Subcutaneous abdominal adipose tissue (tissue), 5 donors: ENCODE measurements at regions not wholly inside any gene's neighbourhood (a gene's known extent, or its start where the extent isn't known, plus 50 kb on each side); places are given as distances from the start of the nearest gene placed in this dataset.
"Not testable (repeated sequence)": the region's sequence is repeated elsewhere in the genome, so short reads cannot be mapped to it uniquely, and the experiment has no call there.

Experiments used
- H3K27ac ChIP-seq: one replicate; pipeline ENCODE4 v1.7.0; 2013; ENCODE audit warnings: low read depth, mild to moderate bottlenecking, inconsistent platforms, low read length, moderate library complexity
- H3K27me3 ChIP-seq, 5 donors: one replicate each; pipeline ENCODE4 v1.7.0; 2013; ENCODE audit warnings: low read length in 5 of 5, inconsistent platforms in 1 of 5; ENCODE audit not compliant: control insufficient read depth in 5 of 5, insufficient read depth in 4 of 5
- H3K36me3 ChIP-seq, 5 donors: one replicate each; pipeline ENCODE4 v1.7.0; 2013; ENCODE audit warnings: low read length in 5 of 5; ENCODE audit not compliant: control insufficient read depth in 5 of 5, insufficient read depth in 5 of 5
- H3K4me1 ChIP-seq, 5 donors: one replicate each; pipeline ENCODE4 v1.7.0; 2013; ENCODE audit warnings: low read length in 5 of 5, mild to moderate bottlenecking in 3 of 5, moderate library complexity in 1 of 5; ENCODE audit not compliant: control insufficient read depth in 5 of 5, insufficient read depth in 5 of 5
- H3K4me3 ChIP-seq, 5 donors: one replicate each; pipeline ENCODE4 v1.7.0; 2013; ENCODE audit warnings: low read length in 5 of 5, low read depth in 1 of 5
- H3K9ac ChIP-seq, 5 donors: one replicate each; pipeline ENCODE4 v1.7.0; 2013; ENCODE audit warnings: low read length in 5 of 5, mild to moderate bottlenecking in 4 of 5, moderate library complexity in 3 of 5
- H3K9me3 ChIP-seq, 5 donors: one replicate each; pipeline ENCODE4 v1.7.0; 2013; ENCODE audit warnings: low read length in 5 of 5; ENCODE audit not compliant: control insufficient read depth in 5 of 5
- donor health status: healthy.
- donor health status: healthy.
- donor health status: healthy.
- donor health status: healthy.
- donor health status: healthy.

- not testable (repeated sequence) for H3K4me3 ChIP-seq, H3K4me1 ChIP-seq, H3K36me3 ChIP-seq, H3K27ac ChIP-seq, H3K27me3 ChIP-seq, H3K9me3 ChIP-seq, H3K9ac ChIP-seq
Observed at GRCh38 chr17:51429938-51430337, 169.6 kb downstream of the UTP18 start.

- Histone ChIP-seq H3K27me3 (peaks cover 0 to 6% (median 0%) of the 10 kb centered on the region in 5 donors), H3K4me3 (no peak overlapping the region), H3K36me3 (no peaks in the 10 kb centered on the region), H3K27ac (no peak overlapping the region), H3K4me1 (no peaks in the 10 kb centered on the region), H3K9ac (no peak overlapping the region), H3K9me3 (no peaks in the 10 kb centered on the region)
Observed at GRCh38 chr17:51430591-51430990, 170.2 kb downstream of the UTP18 start.

DNA sequence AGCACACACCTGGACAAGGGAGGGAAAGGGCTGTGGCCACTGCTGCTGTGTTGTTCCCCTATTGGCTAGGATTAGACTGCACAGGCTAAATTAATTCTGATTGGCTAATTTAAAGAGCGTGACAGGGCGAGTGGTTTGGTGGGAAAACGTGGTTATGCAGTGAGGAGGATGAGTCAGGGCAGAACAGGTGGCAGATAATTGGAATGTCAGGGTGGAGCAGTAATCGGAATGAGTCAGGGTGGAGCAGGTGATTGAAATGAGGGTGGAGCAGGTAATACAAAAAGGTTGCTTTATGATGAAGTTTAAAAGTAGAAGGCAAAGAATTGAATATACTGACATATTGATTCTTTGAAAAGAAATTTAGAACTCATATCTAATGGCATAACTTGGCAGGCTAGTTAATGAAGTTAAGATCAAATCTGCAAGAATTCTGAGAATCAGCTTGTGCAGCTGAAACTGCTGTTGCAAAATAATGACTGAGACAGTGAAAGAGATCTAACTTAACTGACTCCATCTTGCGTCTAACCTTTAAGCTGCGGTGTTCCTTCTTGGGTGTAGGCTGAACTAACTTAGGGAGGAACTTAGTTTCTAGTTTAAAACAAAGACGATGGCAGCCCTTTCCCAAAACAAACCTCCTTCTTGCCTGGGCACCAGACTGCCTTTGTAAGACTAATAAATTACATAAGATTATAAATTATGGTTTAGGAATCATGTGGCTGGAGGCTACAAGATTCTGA lies 174.3 kb downstream of the UTP18 start:
- no peaks in the 10 kb centered on the region for H3K36me3 ChIP-seq
- H3K9me3 ChIP-seq = no peaks in the 10 kb centered on the region
- H3K4me3 ChIP-seq = no peak overlapping the region
- H3K9ac ChIP-seq = no peak overlapping the region
- no peak overlapping the region for H3K27ac ChIP-seq
- H3K4me1 ChIP-seq = peaks cover 0 to 4% (median 0%) of the 10 kb centered on the region in 5 donors
- no peaks in the 10 kb centered on the region for H3K27me3 ChIP-seq

GRCh38 chr17:51435171-51435552 lies 174.8 kb downstream of the UTP18 start:
- no peaks in the 10 kb centered on the region for H3K36me3 ChIP-seq
- H3K27ac ChIP-seq = no peak overlapping the region
- no peak overlapping the region for H3K4me3 ChIP-seq
- H3K27me3 ChIP-seq = no peaks in the 10 kb centered on the region
- H3K9ac ChIP-seq = no peak overlapping the region
- no peaks in the 10 kb centered on the region for H3K9me3 ChIP-seq
- H3K4me1 ChIP-seq = peaks cover 0 to 7% (median 0%) of the 10 kb centered on the region in 5 donors

GRCh38 chr17:51435641-51436091 lies 175.3 kb downstream of the UTP18 start:
- Histone ChIP-seq H3K9ac (no peak overlapping the region), H3K9me3 (no peaks in the 10 kb centered on the region), H3K36me3 (no peaks in the 10 kb centered on the region), H3K4me3 (no peak overlapping the region), H3K27me3 (no peaks in the 10 kb centered on the region), H3K4me1 (peaks cover 0 to 7% (median 0%) of the 10 kb centered on the region in 5 donors), H3K27ac (no peak overlapping the region)

- H3K9ac ChIP-seq = no peak overlapping the region
- H3K4me1 ChIP-seq = peaks cover 0 to 7% (median 0%) of the 10 kb centered on the region in 5 donors
- H3K9me3 ChIP-seq = no peaks in the 10 kb centered on the region
- H3K27me3 ChIP-seq = peaks cover 0 to 5% (median 0%) of the 10 kb centered on the region in 5 donors
- H3K4me3 ChIP-seq = peak overlapping the region in 1 of 5 donors; percentile 6
- no peaks in the 10 kb centered on the region for H3K36me3 ChIP-seq
- H3K27ac ChIP-seq = no peak overlapping the region
Observed at GRCh38 chr17:51439395-51440229, 179.3 kb downstream of the UTP18 start.

DNA sequence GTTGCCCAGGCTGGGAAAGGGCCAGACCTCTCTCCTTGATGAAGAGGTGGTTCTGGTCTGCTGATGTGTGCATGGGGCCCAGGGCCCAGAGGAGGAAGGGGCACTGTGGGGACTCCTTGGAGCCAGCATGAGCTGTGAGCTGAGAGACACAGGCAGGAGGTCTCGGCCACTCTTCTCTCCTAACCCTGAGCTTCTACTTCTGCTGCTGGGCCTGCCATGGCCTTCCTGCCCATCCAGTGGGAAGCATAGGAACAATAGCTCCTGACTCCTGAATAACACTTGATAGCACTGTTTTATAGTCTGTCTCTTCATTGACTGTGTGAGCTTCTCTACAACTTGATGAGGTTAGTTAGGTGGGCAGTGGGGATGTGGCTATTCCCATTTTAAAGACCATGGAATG lies 181.1 kb downstream of the UTP18 start:
- H3K4me1 ChIP-seq = peaks cover 0 to 7% (median 0%) of the 10 kb centered on the region in 5 donors
- no peak overlapping the region for H3K27ac ChIP-seq
- H3K9ac ChIP-seq = no peak overlapping the region
- H3K27me3 ChIP-seq = peaks cover 0 to 5% (median 0%) of the 10 kb centered on the region in 5 donors
- H3K4me3 ChIP-seq = no peak overlapping the region
- no peaks in the 10 kb centered on the region for H3K36me3 ChIP-seq
- no peaks in the 10 kb centered on the region for H3K9me3 ChIP-seq

DNA sequence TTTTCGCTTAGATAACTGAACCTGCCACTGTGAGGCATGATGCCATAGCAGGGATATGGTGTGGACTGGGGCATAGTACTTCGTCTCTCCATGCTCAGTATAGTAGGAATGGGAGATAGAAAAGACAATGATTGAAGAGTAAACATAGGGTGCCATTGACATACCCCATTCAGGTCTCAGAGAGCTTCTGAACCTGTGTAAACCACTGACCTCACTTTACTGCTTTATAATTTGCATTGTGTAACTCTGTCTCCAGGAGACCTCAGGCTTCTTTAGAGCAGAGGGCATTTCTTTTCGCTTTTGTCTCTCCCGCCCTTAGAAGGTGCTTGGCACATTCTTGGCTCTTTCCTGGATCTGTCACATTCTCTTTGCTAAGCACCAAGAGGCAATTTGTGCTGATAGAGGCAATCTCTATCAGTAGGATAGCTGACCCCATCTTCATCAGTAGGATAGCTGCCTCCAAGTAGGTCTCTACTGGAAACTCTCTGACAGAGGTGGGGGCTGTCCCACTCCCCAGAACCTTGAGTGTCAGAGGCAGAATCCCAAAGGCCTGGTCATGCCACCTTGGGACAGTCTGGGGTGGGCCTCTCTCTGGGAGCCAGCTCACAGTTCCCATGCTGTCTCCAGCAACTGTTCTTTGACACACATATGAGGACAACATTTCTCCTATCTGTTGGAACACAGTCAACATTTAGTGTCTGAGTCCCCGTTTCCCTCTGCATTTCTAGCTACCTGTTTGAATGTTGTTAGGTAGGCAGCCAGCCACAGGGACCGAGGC lies 181.9 kb downstream of the UTP18 start:
- no peak overlapping the region for H3K4me3 ChIP-seq
- H3K36me3 ChIP-seq = no peaks in the 10 kb centered on the region

DNA sequence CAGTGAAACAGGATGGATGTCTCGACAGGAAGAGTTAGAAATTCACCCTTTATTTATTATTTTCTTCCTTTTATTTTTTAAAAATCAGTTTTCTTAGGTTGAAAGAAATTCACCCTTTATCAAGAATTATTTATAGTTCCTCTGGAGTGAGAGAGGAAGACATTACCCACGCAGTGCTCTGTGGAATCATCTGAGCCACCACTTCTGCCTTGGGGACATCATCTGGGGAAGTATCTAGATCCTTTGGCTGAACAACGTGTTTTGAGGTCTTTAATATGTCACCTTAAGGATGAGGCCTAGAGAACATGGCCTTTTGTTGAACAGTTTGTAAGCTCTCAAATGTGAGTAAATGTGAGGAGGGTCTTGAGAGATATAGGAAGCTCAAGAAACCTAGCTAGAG lies 183.3 kb downstream of the UTP18 start:
- Histone ChIP-seq H3K36me3 (no peaks in the 10 kb centered on the region), H3K4me1 (peaks cover 0 to 7% (median 0%) of the 10 kb centered on the region in 5 donors), H3K27ac (no peak overlapping the region), H3K9me3 (no peaks in the 10 kb centered on the region), H3K9ac (no peak overlapping the region), H3K4me3 (no peak overlapping the region), H3K27me3 (peaks cover 0 to 7% (median 0%) of the 10 kb centered on the region in 5 donors)

More for the DNA sequence above, 181.9 kb downstream of the UTP18 start:
- Histone ChIP-seq H3K9me3 (no peaks in the 10 kb centered on the region), H3K27ac (no peak overlapping the region), H3K4me1 (peaks cover 0 to 7% (median 0%) of the 10 kb centered on the region in 5 donors), H3K9ac (no peak overlapping the region), H3K27me3 (peaks cover 0 to 7% (median 0%) of the 10 kb centered on the region in 5 donors)
